ENCODE measurements at regions not wholly inside any gene's neighbourhood (a gene's known extent, or its start where the extent isn't known, plus 50 kb on each side); places are given as distances from the start of the nearest gene placed in this dataset.

GRCh38 chr6:134707342-134708031 lies 242.4 kb downstream of the ALDH8A1 start:
- no peak for FAIRE-seq

GRCh38 chr6:134706806-134707205 lies 243.1 kb downstream of the ALDH8A1 start:
- FAIRE-seq: no peak

GRCh38 chr6:134706153-134706552 lies 243.7 kb downstream of the ALDH8A1 start:
- FAIRE-seq: no peak

GRCh38 chr6:134703206-134703605 lies 246.7 kb downstream of the ALDH8A1 start:
- FAIRE-seq: no peak

GRCh38 chr6:134702279-134702678 lies 247.6 kb downstream of the ALDH8A1 start:
- no peak for FAIRE-seq

GRCh38 chr6:134701301-134701700 lies 248.6 kb downstream of the ALDH8A1 start:
- FAIRE-seq: no peak

- FAIRE-seq: no peak
Measured at GRCh38 chr6:134698228-134698627, 251.7 kb downstream of the ALDH8A1 start.

- FAIRE-seq: no peak
Measured at GRCh38 chr6:134692008-134692407, 257.9 kb downstream of the ALDH8A1 start.

GRCh38 chr6:134691180-134691579 lies 258.7 kb downstream of the ALDH8A1 start:
- no peak for FAIRE-seq

- FAIRE-seq: no peak
Measured at GRCh38 chr6:134690048-134690447, 259.9 kb downstream of the ALDH8A1 start.

- FAIRE-seq: no peak
Measured at GRCh38 chr6:134689641-134690040, 260.3 kb downstream of the ALDH8A1 start.

- FAIRE-seq: no peak
Measured at GRCh38 chr6:134689177-134689576, 260.7 kb downstream of the ALDH8A1 start.

GRCh38 chr6:134686071-134686470 lies 263.8 kb downstream of the ALDH8A1 start:
- no peak for FAIRE-seq

GRCh38 chr6:134684423-134684795 lies 265.5 kb downstream of the ALDH8A1 start:
- no peak for FAIRE-seq

GRCh38 chr6:134683783-134684422 lies 266.0 kb downstream of the ALDH8A1 start:
- no peak for FAIRE-seq

GRCh38 chr6:134680433-134680832 lies 269.5 kb downstream of the ALDH8A1 start:
- no peak for FAIRE-seq

GRCh38 chr6:134680021-134680420 lies 269.9 kb downstream of the ALDH8A1 start:
- FAIRE-seq: no peak

- no peak for FAIRE-seq
Measured at GRCh38 chr6:134678436-134678889, 271.4 kb downstream of the ALDH8A1 start.

GRCh38 chr6:134676307-134677281 lies 273.3 kb downstream of the ALDH8A1 start:
- FAIRE-seq: no peak

GRCh38 chr6:134675110-134676054 lies 274.5 kb downstream of the ALDH8A1 start:
- no peak for FAIRE-seq

- no peak for FAIRE-seq
Measured at GRCh38 chr6:134674562-134674961, 275.3 kb downstream of the ALDH8A1 start.

GRCh38 chr6:134669485-134669884 lies 280.4 kb downstream of the ALDH8A1 start:
- FAIRE-seq: no peak
